Lower leg skin (tissue), 3 donors: ENCODE measurements at regions not wholly inside any gene's neighbourhood (a gene's known extent, or its start where the extent isn't known, plus 50 kb on each side); places are given as distances from the start of the nearest gene placed in this dataset.
"Not testable (repeated sequence)": the region's sequence is repeated elsewhere in the genome, so short reads cannot be mapped to it uniquely, and the experiment has no call there.

Experiments used
- POLR2A ChIP-seq, 2 donors: fragments of 450-650 bp; IDR thresholded peaks; one replicate each; pipeline ENCODE4 v1.6.1; 2016 to 2017; ENCODE audit warnings: antibody characterized with exemption in 2 of 2, mild to moderate bottlenecking in 1 of 2, moderate library complexity in 1 of 2
- TF ChIP-seq, protein P1 (sequence below), 3 donors: fragments of 450-650 bp; IDR thresholded peaks; one replicate each; pipeline ENCODE4 v1.5.1; 2016; ENCODE audit warnings: antibody characterized with exemption in 3 of 3, mild to moderate bottlenecking in 3 of 3, moderate library complexity in 2 of 3

DNA sequence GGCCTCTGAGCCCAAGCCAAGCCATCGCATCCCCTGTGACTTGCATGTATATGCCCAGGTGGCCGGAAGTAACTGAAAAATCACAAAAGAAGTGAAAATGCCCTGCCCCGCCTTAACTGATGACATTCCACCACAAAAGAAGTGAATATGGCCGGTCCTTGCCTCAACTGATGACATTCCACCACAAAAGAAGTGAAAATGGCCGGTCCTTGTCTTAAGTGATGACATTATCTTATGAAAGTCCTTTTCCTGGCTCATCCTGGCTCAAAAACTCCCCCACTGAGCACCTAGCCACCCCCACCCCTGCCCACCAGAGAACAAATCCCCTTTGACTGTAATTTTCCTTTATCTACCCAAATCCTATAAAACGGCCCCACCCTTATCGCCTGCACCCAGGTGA, 712.7 kb upstream of the PABPC4L start:
- TF ChIP-seq, protein P1, sequence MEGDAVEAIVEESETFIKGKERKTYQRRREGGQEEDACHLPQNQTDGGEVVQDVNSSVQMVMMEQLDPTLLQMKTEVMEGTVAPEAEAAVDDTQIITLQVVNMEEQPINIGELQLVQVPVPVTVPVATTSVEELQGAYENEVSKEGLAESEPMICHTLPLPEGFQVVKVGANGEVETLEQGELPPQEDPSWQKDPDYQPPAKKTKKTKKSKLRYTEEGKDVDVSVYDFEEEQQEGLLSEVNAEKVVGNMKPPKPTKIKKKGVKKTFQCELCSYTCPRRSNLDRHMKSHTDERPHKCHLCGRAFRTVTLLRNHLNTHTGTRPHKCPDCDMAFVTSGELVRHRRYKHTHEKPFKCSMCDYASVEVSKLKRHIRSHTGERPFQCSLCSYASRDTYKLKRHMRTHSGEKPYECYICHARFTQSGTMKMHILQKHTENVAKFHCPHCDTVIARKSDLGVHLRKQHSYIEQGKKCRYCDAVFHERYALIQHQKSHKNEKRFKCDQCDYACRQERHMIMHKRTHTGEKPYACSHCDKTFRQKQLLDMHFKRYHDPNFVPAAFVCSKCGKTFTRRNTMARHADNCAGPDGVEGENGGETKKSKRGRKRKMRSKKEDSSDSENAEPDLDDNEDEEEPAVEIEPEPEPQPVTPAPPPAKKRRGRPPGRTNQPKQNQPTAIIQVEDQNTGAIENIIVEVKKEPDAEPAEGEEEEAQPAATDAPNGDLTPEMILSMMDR (IDR thresholded peaks at IDR 0.05): not testable (repeated sequence)
- not testable (repeated sequence) for TF ChIP-seq POLR2A (IDR thresholded peaks at IDR 0.05)
